Peyer's patch (tissue), 4 donors: ENCODE measurements at regions not wholly inside any gene's neighbourhood (a gene's known extent, or its start where the extent isn't known, plus 50 kb on each side); places are given as distances from the start of the nearest gene placed in this dataset.

Experiments
- POLR2A ChIP-seq, 2 donors: fragments of 450-650 bp; IDR thresholded peaks; one replicate each; pipeline ENCODE4 v1.5.1; 2017; ENCODE audit warnings: antibody characterized with exemption in 2 of 2, mild to moderate bottlenecking in 2 of 2, moderate library complexity in 2 of 2
- TF ChIP-seq, protein P1 (sequence below), 6 experiments: fragments of 450-650 bp in 4 of 6; fragments of 200-600 bp in 2 of 6; sonication (generic) in 1 of 6; IDR thresholded peaks; one replicate each; pipeline ENCODE4 v1.5.1; 2017 to 2019; ENCODE audit warnings: antibody characterized with exemption in 6 of 6, mild to moderate bottlenecking in 3 of 6, moderate library complexity in 1 of 6

DNA sequence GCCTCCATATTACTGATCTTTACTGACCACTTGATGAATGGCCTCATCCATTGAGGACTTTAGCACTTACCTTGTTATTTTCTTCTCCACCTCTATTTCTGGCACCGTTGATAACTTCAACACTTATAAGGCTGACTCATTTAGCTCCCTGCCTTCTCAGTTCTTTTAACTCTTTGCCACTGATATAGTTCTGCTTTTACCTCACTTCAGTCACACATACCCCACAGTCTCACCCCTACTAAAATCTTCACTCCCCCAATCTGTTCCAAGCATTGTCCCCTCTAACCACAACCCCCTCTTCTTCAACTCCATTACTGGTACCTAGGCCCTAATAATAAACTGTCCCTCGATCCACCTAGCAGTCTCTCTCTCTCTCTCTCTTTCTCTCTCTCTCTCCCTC lies 141.0 kb downstream of the PAH start:
- TF ChIP-seq, protein P1, sequence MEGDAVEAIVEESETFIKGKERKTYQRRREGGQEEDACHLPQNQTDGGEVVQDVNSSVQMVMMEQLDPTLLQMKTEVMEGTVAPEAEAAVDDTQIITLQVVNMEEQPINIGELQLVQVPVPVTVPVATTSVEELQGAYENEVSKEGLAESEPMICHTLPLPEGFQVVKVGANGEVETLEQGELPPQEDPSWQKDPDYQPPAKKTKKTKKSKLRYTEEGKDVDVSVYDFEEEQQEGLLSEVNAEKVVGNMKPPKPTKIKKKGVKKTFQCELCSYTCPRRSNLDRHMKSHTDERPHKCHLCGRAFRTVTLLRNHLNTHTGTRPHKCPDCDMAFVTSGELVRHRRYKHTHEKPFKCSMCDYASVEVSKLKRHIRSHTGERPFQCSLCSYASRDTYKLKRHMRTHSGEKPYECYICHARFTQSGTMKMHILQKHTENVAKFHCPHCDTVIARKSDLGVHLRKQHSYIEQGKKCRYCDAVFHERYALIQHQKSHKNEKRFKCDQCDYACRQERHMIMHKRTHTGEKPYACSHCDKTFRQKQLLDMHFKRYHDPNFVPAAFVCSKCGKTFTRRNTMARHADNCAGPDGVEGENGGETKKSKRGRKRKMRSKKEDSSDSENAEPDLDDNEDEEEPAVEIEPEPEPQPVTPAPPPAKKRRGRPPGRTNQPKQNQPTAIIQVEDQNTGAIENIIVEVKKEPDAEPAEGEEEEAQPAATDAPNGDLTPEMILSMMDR (IDR thresholded peaks at IDR 0.05), result no peak
- no peak for TF ChIP-seq POLR2A (IDR thresholded peaks at IDR 0.05)
